ENCODE measurements at regions not wholly inside any gene's neighbourhood (a gene's known extent, or its start where the extent isn't known, plus 50 kb on each side); places are given as distances from the start of the nearest gene placed in this dataset.
"Not testable (repeated sequence)": the region's sequence is repeated elsewhere in the genome, so short reads cannot be mapped to it uniquely, and the experiment has no call there.

DNA sequence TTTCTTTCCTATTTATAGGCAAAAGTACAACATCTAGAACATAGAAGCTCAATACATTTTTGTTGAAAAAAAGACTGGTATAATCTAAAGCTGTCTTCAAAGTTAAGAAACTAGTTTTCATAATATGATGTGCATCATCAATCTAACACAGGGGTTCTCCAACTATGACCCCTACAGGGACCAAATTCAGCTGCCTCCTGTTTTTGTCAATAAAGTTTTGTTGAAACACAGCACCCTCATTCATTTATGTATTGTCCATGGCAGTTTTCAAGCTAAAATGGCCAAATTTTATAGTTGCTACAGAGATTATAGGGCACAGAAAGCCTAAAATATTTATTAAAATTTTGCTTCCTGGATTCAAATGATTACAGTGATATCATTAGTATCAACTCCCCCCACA is 452.9 kb downstream of the CCER1 start:
- Mint-ChIP-seq H3K4me3 (no peak overlapping the region), H3K4me1 (ENCODE audit: low read depth) (no peaks in the 10 kb centered on the region), H3K27ac (no peak overlapping the region), H3K9me3 (no peaks in the 10 kb centered on the region), H3K27me3 (no peaks in the 10 kb centered on the region), H3K36me3 (ENCODE audit: low read depth) (no peaks in the 10 kb centered on the region)

DNA sequence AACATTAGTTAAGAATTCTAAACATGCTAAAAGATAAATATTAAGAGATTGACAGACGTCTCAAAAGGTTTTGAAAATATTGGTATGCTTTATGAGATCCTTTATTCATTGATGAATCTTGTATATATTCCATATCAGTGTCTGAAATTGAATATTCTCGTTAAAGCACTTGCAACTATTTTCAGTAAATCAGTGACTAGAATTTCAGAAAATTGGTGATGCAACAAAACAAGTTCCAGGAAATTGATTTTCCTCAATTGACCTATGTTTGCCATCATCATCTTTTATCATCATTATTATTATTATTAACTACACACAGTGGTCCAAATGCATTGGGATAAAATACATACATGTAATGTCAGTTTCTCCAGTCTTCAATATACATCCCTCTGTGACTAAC is 453.6 kb downstream of the CCER1 start:
- no peak overlapping the region for H3K27ac Mint-ChIP-seq
- no peaks in the 10 kb centered on the region for H3K4me1 Mint-ChIP-seq (ENCODE audit: low read depth)
- no peaks in the 10 kb centered on the region for H3K36me3 Mint-ChIP-seq (ENCODE audit: low read depth)
- H3K9me3 Mint-ChIP-seq: no peaks in the 10 kb centered on the region
- H3K4me3 Mint-ChIP-seq: no peak overlapping the region
- H3K27me3 Mint-ChIP-seq: no peaks in the 10 kb centered on the region

DNA sequence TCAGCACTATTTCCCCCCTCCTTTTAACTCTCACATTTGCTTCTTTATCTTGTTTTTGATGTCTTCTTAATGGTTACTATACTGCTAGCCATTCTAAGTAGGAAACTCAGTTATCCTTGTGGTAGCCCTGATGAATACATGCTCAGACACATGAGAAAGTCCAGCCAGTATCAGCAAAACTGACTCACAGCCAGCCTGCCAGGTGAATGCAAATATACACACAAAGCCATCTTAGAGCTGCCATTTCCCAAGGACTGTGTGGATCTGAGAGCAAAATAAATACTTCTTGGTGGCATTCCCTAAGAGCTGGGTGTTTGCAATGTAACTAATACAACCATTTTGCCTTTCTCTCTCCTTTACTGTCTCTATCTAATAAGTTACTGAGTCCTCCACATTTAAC is 455.2 kb downstream of the CCER1 start:
- Mint-ChIP-seq H3K9me3 (no peaks in the 10 kb centered on the region), H3K27me3 (no peaks in the 10 kb centered on the region), H3K27ac (no peak overlapping the region)

DNA sequence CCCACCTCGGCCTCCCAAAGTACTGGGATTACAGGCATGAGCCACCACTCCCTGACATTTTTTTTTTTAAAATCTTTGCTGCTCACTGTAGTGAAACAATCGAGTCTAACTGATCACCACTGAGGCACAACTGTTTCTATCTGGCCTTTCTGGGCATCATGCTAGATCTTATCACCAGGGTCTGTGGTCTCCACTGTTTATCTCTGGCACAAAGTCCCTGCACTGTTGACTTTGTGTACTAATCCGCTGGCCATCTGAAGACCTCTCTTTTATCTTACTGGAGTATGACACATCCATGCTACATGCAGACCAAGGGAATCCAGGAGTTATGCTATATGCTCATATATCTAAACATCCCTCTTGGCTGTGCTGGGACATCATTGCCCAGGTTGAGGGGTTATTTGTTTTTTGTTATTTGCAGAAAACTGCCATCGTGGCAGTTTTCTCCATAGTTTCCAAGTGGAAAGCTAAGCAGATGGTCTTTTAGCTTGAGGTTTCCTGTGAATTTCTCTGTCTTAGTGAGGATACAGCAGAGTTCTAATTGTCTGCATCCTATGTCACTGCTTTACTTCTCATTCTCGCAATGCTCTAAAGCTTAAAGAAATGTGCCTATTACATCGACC is 456.9 kb downstream of the CCER1 start:
- no peaks in the 10 kb centered on the region for H3K36me3 Mint-ChIP-seq (ENCODE audit: low read depth)
- no peaks in the 10 kb centered on the region for H3K4me1 Mint-ChIP-seq (ENCODE audit: low read depth)
- no peaks in the 10 kb centered on the region for H3K9me3 Mint-ChIP-seq
- no peaks in the 10 kb centered on the region for H3K27me3 Mint-ChIP-seq
- H3K4me3 Mint-ChIP-seq: no peak overlapping the region
- no peak overlapping the region for H3K27ac Mint-ChIP-seq

More for the DNA sequence above, 455.2 kb downstream of the CCER1 start:
- H3K36me3 Mint-ChIP-seq (ENCODE audit: low read depth): no peaks in the 10 kb centered on the region
- H3K4me3 Mint-ChIP-seq: no peak overlapping the region
- no peaks in the 10 kb centered on the region for H3K4me1 Mint-ChIP-seq (ENCODE audit: low read depth)

DNA sequence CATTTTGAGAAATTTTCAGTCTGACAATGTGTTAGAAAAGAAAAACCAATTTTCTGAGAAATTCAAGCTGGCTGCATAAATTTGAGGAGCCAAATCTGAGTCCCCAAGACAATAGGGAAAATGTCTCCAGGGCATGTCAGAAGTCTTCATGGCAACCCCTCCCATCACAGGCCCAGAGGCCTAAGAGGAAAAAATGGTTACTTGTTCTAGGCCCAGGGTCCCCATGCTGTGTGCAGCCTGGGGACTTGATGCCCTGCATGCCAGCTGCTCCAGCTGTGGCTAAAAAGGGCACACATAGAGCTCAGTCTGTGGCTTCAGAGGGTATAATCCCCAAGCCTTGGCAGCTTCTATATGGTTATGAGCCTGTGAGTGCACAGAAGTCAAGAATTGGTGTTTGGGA is 464.6 kb downstream of the CCER1 start:
- H3K4me3 Mint-ChIP-seq: no peak overlapping the region
- H3K27me3 Mint-ChIP-seq: no peaks in the 10 kb centered on the region
- H3K36me3 Mint-ChIP-seq (ENCODE audit: low read depth): no peaks in the 10 kb centered on the region
- no peak overlapping the region for H3K27ac Mint-ChIP-seq
- H3K9me3 Mint-ChIP-seq: peaks cover 12% of the 10 kb centered on the region
- H3K4me1 Mint-ChIP-seq (ENCODE audit: low read depth): no peaks in the 10 kb centered on the region

- peaks cover 12% of the 10 kb centered on the region for H3K9me3 Mint-ChIP-seq
- no peak overlapping the region for H3K27ac Mint-ChIP-seq
- no peaks in the 10 kb centered on the region for H3K4me1 Mint-ChIP-seq (ENCODE audit: low read depth)
- no peaks in the 10 kb centered on the region for H3K27me3 Mint-ChIP-seq
- no peak overlapping the region for H3K4me3 Mint-ChIP-seq
- no peaks in the 10 kb centered on the region for H3K36me3 Mint-ChIP-seq (ENCODE audit: low read depth)
Measured at GRCh38 chr12:90489141-90489540, 465.8 kb downstream of the CCER1 start.

DNA sequence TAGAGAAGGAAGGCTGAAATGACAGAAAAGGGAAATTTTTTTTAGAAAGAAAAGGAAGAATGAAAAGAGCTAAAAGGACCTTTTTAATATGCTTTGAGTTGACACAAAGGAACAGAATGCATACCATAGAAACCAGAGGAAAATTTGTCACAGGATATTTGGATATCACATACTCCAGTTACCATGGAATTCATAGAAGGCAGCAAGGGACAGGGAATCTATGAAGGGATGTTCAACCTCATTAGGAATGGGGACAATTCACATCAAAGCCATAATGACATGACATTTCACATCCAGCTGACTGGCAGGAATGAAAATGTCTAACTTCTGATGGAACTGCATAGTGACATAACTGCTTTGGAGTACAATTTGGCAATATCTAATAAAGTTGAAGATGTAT is 469.4 kb downstream of the CCER1 start:
- Mint-ChIP-seq H3K27me3 (no peaks in the 10 kb centered on the region), H3K36me3 (ENCODE audit: low read depth) (no peaks in the 10 kb centered on the region), H3K9me3 (peaks cover 4% of the 10 kb centered on the region), H3K4me1 (ENCODE audit: low read depth) (no peaks in the 10 kb centered on the region), H3K27ac (no peak overlapping the region), H3K4me3 (no peak overlapping the region)

- H3K9me3 Mint-ChIP-seq: no peaks in the 10 kb centered on the region
- no peak overlapping the region for H3K27ac Mint-ChIP-seq
- no peaks in the 10 kb centered on the region for H3K27me3 Mint-ChIP-seq
- H3K4me1 Mint-ChIP-seq (ENCODE audit: low read depth): no peaks in the 10 kb centered on the region
- H3K36me3 Mint-ChIP-seq (ENCODE audit: low read depth): no peaks in the 10 kb centered on the region
- no peak overlapping the region for H3K4me3 Mint-ChIP-seq
Measured at GRCh38 chr12:90484094-90484493, 470.9 kb downstream of the CCER1 start.

DNA sequence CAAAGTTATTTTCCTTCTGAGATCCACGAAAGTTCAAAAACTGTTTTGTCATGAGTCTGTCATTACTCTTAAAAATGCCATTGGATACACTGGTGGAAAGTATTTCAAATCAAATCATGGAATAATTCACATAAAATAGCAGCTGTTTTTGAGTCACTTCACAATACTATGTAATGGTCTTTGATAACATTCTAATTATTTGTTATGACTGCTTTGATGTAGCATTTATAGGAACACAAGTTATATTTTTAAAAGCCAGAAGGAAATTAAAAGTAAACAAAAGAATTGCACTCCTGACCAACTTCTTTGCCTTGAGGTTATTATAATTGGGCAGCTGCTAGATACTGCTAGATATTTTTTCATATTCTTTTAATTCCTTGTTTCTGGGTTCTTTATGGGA is 473.2 kb downstream of the CCER1 start:
- Mint-ChIP-seq H3K36me3 (ENCODE audit: low read depth) (no peaks in the 10 kb centered on the region), H3K9me3 (no peaks in the 10 kb centered on the region), H3K4me3 (no peak overlapping the region), H3K27ac (no peak overlapping the region), H3K27me3 (no peaks in the 10 kb centered on the region), H3K4me1 (ENCODE audit: low read depth) (no peaks in the 10 kb centered on the region)

GRCh38 chr12:90479237-90479636 is 475.7 kb downstream of the CCER1 start:
- Mint-ChIP-seq H3K36me3 (ENCODE audit: low read depth) (no peaks in the 10 kb centered on the region), H3K27ac (no peak overlapping the region), H3K9me3 (no peaks in the 10 kb centered on the region), H3K27me3 (no peaks in the 10 kb centered on the region), H3K4me3 (no peak overlapping the region), H3K4me1 (ENCODE audit: low read depth) (no peaks in the 10 kb centered on the region)

DNA sequence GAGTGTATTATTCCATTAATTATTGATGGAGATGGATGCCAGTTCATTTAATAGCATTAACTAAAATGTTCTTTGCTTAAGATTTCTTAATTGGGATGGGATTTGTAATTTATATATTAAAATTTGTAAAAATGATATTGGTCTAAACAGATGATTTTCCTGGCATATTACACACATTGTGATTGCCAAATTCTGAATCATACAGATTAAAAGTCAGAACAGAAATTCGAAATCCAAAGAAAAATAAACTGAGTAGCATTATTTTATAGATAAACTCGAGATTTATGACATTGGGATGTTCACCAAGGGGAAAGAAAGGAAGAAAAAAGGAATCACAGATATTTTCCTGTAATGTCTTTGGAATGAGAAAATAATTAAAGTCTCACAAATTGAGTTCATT is 481.1 kb downstream of the CCER1 start:
- no peak overlapping the region for H3K27ac Mint-ChIP-seq
- no peaks in the 10 kb centered on the region for H3K4me1 Mint-ChIP-seq (ENCODE audit: low read depth)
- no peaks in the 10 kb centered on the region for H3K36me3 Mint-ChIP-seq (ENCODE audit: low read depth)
- no peaks in the 10 kb centered on the region for H3K27me3 Mint-ChIP-seq
- H3K4me3 Mint-ChIP-seq: no peak overlapping the region
- peaks cover 4% of the 10 kb centered on the region for H3K9me3 Mint-ChIP-seq

DNA sequence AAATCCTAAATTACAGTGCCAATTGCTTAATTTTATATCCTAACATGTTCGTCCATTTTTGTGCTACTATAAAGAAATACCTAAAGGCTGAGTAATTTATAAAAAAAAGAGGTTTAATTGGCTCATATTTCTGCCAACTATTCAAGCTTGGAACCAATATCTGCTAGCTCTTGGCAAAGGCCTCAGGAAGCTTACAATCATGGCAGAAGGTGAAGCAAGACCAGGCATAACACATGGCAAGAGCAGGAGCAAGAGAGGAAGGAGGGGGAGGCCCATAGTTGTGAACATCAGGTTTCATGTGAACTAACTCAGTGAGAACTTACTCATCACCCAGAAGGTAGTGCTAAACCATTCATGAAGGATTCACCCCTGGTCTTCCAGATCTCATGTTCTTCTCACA is 494.3 kb downstream of the CCER1 start:
- Mint-ChIP-seq H3K9me3 (no peaks in the 10 kb centered on the region), H3K4me3 (no peak overlapping the region), H3K27me3 (no peaks in the 10 kb centered on the region), H3K4me1 (ENCODE audit: low read depth) (no peaks in the 10 kb centered on the region), H3K27ac (no peak overlapping the region), H3K36me3 (ENCODE audit: low read depth) (no peaks in the 10 kb centered on the region)

DNA sequence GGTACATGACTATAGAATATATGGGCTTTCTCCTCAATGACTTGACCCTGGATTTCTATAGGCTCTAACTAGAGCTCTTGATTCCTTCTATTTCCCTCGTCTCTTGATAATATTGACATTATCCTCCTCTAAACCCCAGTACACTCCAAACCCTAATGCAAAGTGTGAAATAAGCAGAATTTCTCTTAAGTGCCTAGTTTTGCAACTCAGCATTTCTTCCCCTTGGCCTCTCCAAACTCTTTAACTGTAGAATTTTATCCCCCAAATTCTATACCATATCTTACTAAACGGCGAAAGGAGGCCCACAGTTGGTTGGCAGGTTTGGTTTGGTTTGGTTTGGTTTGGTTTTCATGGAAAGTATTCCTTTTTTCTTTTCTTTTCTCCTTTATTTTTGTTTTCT is 498.7 kb downstream of the CCER1 start:
- no peaks in the 10 kb centered on the region for H3K27me3 Mint-ChIP-seq
- no peaks in the 10 kb centered on the region for H3K4me1 Mint-ChIP-seq (ENCODE audit: low read depth)
- no peak overlapping the region for H3K4me3 Mint-ChIP-seq
- H3K36me3 Mint-ChIP-seq (ENCODE audit: low read depth): no peaks in the 10 kb centered on the region
- H3K27ac Mint-ChIP-seq: no peak overlapping the region
- no peaks in the 10 kb centered on the region for H3K9me3 Mint-ChIP-seq

DNA sequence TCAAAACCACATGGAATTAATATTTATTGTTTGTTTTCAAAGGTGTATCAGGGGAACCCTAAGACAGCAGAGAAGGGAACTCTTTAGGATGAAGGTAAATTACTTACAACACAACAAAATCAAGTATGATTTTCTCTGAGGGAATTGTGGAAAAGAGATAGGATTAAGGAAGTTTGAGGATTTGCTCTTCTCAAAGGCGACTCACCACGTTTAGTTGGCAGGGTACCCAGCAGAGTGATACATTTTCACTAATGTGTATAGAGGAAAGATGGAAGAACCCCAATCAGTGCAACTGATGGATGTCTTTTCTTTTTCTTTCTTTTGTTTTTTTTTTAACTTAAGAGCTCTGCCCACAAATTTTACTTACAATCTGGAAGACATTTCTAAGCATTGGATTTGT is 499.2 kb downstream of the CCER1 start:
- H3K4me3 Mint-ChIP-seq: no peak overlapping the region
- H3K36me3 Mint-ChIP-seq (ENCODE audit: low read depth): no peaks in the 10 kb centered on the region
- no peaks in the 10 kb centered on the region for H3K27me3 Mint-ChIP-seq
- no peaks in the 10 kb centered on the region for H3K9me3 Mint-ChIP-seq
- H3K4me1 Mint-ChIP-seq (ENCODE audit: low read depth): no peaks in the 10 kb centered on the region
- H3K27ac Mint-ChIP-seq: no peak overlapping the region

DNA sequence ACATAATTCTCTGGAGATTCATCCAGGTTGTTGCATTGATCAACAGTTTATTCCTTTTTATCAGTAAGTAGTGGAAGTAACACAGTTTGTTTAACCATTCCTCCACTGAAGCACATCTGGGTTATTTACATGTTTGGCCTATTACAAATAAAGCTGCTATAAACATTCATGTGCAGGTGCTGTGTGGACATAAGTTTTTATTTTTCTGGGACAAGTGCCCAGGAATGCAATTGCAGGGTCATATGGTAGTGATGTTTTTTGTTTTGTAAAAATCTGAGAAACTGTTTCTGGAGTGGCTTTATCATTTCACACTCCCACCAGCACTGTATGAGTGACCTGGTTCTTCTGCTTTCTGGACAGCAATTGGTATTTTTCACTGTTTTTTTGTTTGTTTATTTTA is 505.4 kb downstream of the CCER1 start:
- Mint-ChIP-seq H3K36me3 (ENCODE audit: low read depth) (no peaks in the 10 kb centered on the region), H3K27ac (no peak overlapping the region), H3K4me1 (ENCODE audit: low read depth) (no peaks in the 10 kb centered on the region), H3K9me3 (no peaks in the 10 kb centered on the region), H3K27me3 (no peaks in the 10 kb centered on the region), H3K4me3 (no peak overlapping the region)

DNA sequence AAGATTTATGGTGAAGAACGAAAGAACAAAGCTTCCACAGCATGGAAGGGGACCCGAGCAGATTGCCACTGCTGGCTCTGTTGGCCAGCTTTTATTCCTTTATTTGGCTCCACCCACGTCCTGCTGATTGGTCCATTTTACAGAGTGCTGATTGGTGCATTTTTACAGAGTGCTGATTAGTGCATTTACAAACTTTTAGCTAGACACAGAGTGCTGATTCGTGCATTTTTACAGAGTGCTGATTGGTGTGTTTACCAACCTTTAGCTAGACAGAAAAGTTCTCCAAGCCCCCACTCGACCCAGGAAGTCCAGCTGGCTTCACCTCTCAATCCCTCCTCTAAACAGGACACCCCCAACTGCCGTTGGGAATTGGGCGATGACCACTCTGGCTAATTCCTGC is 511.5 kb downstream of the CCER1 start:
- H3K4me1 Mint-ChIP-seq (ENCODE audit: low read depth); H3K27me3 Mint-ChIP-seq; H3K4me3 Mint-ChIP-seq; H3K36me3 Mint-ChIP-seq (ENCODE audit: low read depth); H3K27ac Mint-ChIP-seq; H3K9me3 Mint-ChIP-seq: not testable (repeated sequence)
